ENCODE measurements at regions not wholly inside any gene's neighbourhood (a gene's known extent, or its start where the extent isn't known, plus 50 kb on each side); places are given as distances from the start of the nearest gene placed in this dataset.

- Histone ChIP-seq H3K36me3 (replicated peaks; ENCODE audit: low read depth, low read length) (no peaks in the 10 kb centered on the region), H2AFZ (ENCODE audit: low read depth, low read length) (no peak overlapping the region), H3K79me2 (ENCODE audit: low read length) (no peaks in the 10 kb centered on the region), H3K27me3 (ENCODE audit: low read depth, low read length) (no peaks in the 10 kb centered on the region), H3K9ac (ENCODE audit: low read length) (no peak overlapping the region), H3K4me1 (ENCODE audit: low read length) (no peaks in the 10 kb centered on the region), H3K27ac (ENCODE audit: low read length) (no peak overlapping the region), H3K9me3 (ENCODE audit: insufficient read depth, low read length) (no peaks in the 10 kb centered on the region), H4K20me1 (ENCODE audit: insufficient read depth, low read length) (no peaks in the 10 kb centered on the region), H3K4me3 (ENCODE audit: low read length) (no peak overlapping the region), H3K4me2 (ENCODE audit: low read length) (no peak overlapping the region)
- no peak for TF ChIP-seq EZH2phosphoT487 (IDR thresholded peaks at IDR 0.05; ENCODE audit: low read depth)
- TF ChIP-seq CTCF (IDR thresholded peaks at IDR 0.05; ENCODE audit: low read depth, low read length): no peak
Measured at GRCh38 chr6:156597095-156597494, 180.1 kb upstream of the ARID1B start.

- H4K20me1 ChIP-seq (ENCODE audit: insufficient read depth, low read length): no peaks in the 10 kb centered on the region
- TF ChIP-seq CTCF (IDR thresholded peaks at IDR 0.05; ENCODE audit: low read depth, low read length) (no peak), EZH2phosphoT487 (IDR thresholded peaks at IDR 0.05; ENCODE audit: low read depth) (no peak)
- no peak overlapping the region for H3K27ac ChIP-seq (ENCODE audit: low read length)
Measured at GRCh38 chr6:156595476-156595875, 181.7 kb upstream of the ARID1B start.

GRCh38 chr6:156593893-156594292, 183.3 kb upstream of the ARID1B start:
- no peaks in the 10 kb centered on the region for H3K9me3 ChIP-seq (ENCODE audit: insufficient read depth, low read length)
- H2AFZ ChIP-seq (ENCODE audit: low read depth, low read length): no peak overlapping the region
- TF ChIP-seq EZH2phosphoT487 (IDR thresholded peaks at IDR 0.05; ENCODE audit: low read depth) (no peak), CTCF (IDR thresholded peaks at IDR 0.05; ENCODE audit: low read depth, low read length) (no peak)
- H4K20me1 ChIP-seq (ENCODE audit: insufficient read depth, low read length): no peaks in the 10 kb centered on the region
- no peak overlapping the region for H3K27ac ChIP-seq (ENCODE audit: low read length)
- H3K36me3 ChIP-seq (replicated peaks; ENCODE audit: low read depth, low read length): no peaks in the 10 kb centered on the region
- H3K9ac ChIP-seq (ENCODE audit: low read length): no peak overlapping the region
- no peaks in the 10 kb centered on the region for H3K79me2 ChIP-seq (ENCODE audit: low read length)
- H3K4me2 ChIP-seq (ENCODE audit: low read length): no peak overlapping the region
- H3K4me3 ChIP-seq (ENCODE audit: low read length): no peak overlapping the region
- H3K27me3 ChIP-seq (ENCODE audit: low read depth, low read length): 0 out of 2 replicates have a peak, but pooled peaks cover 4% of the 10 kb centered on the region
- H3K4me1 ChIP-seq (ENCODE audit: low read length): no peaks in the 10 kb centered on the region

More at GRCh38 chr6:156595476-156595875, 181.7 kb upstream of the ARID1B start:
- no peaks in the 10 kb centered on the region for H3K36me3 ChIP-seq (replicated peaks; ENCODE audit: low read depth, low read length)
- H2AFZ ChIP-seq (ENCODE audit: low read depth, low read length): no peak overlapping the region
- no peaks in the 10 kb centered on the region for H3K4me1 ChIP-seq (ENCODE audit: low read length)
- H3K9me3 ChIP-seq (ENCODE audit: insufficient read depth, low read length): no peaks in the 10 kb centered on the region
- no peak overlapping the region for H3K9ac ChIP-seq (ENCODE audit: low read length)
- no peak overlapping the region for H3K4me2 ChIP-seq (ENCODE audit: low read length)
- no peak overlapping the region for H3K4me3 ChIP-seq (ENCODE audit: low read length)
- no peaks in the 10 kb centered on the region for H3K79me2 ChIP-seq (ENCODE audit: low read length)
- 0 out of 2 replicates have a peak, but pooled peaks cover under 1% of the 10 kb centered on the region for H3K27me3 ChIP-seq (ENCODE audit: low read depth, low read length)

- Histone ChIP-seq H2AFZ (ENCODE audit: low read depth, low read length) (no peak overlapping the region), H3K4me3 (ENCODE audit: low read length) (no peak overlapping the region)
Measured at GRCh38 chr6:156593127-156593526, 184.1 kb upstream of the ARID1B start.

More at GRCh38 chr6:156593127-156593526, 184.1 kb upstream of the ARID1B start:
- H3K4me2 ChIP-seq (ENCODE audit: low read length): no peak overlapping the region
- H3K4me1 ChIP-seq (ENCODE audit: low read length): no peaks in the 10 kb centered on the region
- H3K27me3 ChIP-seq (ENCODE audit: low read depth, low read length): 0 out of 2 replicates have a peak, but pooled peaks cover 4% of the 10 kb centered on the region
- H4K20me1 ChIP-seq (ENCODE audit: insufficient read depth, low read length): no peaks in the 10 kb centered on the region
- H3K27ac ChIP-seq (ENCODE audit: low read length): no peak overlapping the region
- H3K36me3 ChIP-seq (replicated peaks; ENCODE audit: low read depth, low read length): no peaks in the 10 kb centered on the region
- no peaks in the 10 kb centered on the region for H3K9me3 ChIP-seq (ENCODE audit: insufficient read depth, low read length)
- no peaks in the 10 kb centered on the region for H3K79me2 ChIP-seq (ENCODE audit: low read length)
- H3K9ac ChIP-seq (ENCODE audit: low read length): no peak overlapping the region
- TF ChIP-seq CTCF (IDR thresholded peaks at IDR 0.05; ENCODE audit: low read depth, low read length): no peak
